ENCODE measurements at regions not wholly inside any gene's neighbourhood (a gene's known extent, or its start where the extent isn't known, plus 50 kb on each side); places are given as distances from the start of the nearest gene placed in this dataset.

DNA sequence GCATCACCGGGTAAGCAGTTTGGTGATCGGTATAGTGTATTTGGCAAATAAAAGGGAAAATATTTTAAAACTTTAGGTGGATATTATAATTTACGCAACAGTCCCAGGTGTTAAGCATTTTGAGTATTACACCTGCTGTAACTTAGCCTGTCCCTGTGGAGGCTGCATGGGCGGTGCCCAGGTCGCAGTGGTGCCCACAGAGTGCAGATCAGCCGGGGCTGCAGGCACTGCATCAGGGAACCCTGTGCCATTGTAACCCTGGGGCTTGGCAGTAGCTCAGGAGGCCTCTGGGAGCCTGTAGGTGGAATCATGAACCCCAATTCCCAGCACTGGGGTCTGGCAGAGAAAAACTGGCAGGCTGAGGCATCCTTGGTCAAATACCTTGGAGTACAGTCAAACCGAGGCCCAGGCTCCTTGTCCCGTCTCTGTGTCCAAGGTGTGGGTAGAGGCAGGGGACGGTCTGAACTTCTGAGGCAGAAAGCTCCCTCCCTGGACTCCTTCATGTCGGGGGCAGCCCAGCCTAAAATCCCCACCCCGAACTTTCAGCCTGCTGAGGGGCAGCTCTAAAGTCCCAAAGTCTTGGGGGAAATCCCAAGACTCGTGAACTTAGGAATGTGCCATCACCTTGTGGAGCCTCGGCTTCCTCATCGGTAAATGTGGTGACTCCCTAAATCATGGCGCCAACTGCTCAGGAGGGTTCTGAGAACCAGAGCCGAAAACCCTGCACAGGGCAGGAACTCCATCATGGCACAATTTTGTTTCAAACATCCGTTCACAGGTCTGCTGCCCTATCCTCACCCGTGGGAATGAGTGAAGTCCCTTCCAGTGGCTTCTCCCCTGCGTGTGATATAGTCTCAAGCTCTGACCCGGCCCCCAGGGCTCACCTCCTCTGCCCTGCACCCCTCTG is 85.7 kb downstream of the INHBB start:
- RAD21 ChIA-PET (ENCODE audit: unreplicated experiment), result no interaction called here
- Histone ChIP-seq H3K79me2 (ENCODE audit: control insufficient read depth, insufficient read depth, low read length) (no peaks in the 10 kb centered on the region), H3K4me3 (no peak overlapping the region), H4K20me1 (ENCODE audit: control insufficient read depth, insufficient read depth) (no peaks in the 10 kb centered on the region), H3K27me3 (replicated peaks in 1 of 2; ENCODE audit: control insufficient read depth in 2 of 2, insufficient read depth in 2 of 2, low read length in 1 of 2) (no peaks in the 10 kb centered on the region; a peak in 2 of 4 replicates), H2AFZ (ENCODE audit: control insufficient read depth, low read depth, low read length) (no peak overlapping the region), H3K27ac (ENCODE audit: control insufficient read depth, insufficient read depth) (no peak overlapping the region), H3K9ac (ENCODE audit: control insufficient read depth, insufficient read depth, low read length) (no peak overlapping the region), H3K36me3 (ENCODE audit: control insufficient read depth in 2 of 2, insufficient read depth in 2 of 2, low read length in 1 of 2) (no peaks in the 10 kb centered on the region), H3K4me1 (ENCODE audit: control insufficient read depth, insufficient read depth, low read length) (no peaks in the 10 kb centered on the region), H3K9me3 (replicated peaks; ENCODE audit: control insufficient read depth, insufficient read depth, low read length) (no peaks in the 10 kb centered on the region), H3K4me2 (ENCODE audit: control insufficient read depth, insufficient read depth) (no peak overlapping the region)
- SMC1A ChIA-PET (ENCODE audit: uncharacterized antibody, unreplicated experiment), result no interaction called here
- WGBS (ENCODE audit: insufficient coverage, insufficient replicate concordance, low lambda C conversion rate, missing lambda C conversion rate), result 37% methylated on average over 20 of the region's 20 CpGs
- BruUV-seq (replicated peaks), result no TSS peak
- DNase-seq (ENCODE audit: low read depth, low spot score), result no peak
- no peak for ATAC-seq
- POLR2A ChIA-PET, result no interaction called here
- in situ Hi-C loops (cut with MboI), result no loop called here
- CTCF ChIA-PET, result no interaction called here
- FAIRE-seq, result no peak
- intact Hi-C loops (cut with micrococcal nuclease; ENCODE audit: unreplicated experiment), result no loop called here
- TF ChIP-seq JUND (IDR thresholded peaks at IDR 0.05; ENCODE audit: low read depth, low read length) (no peak), SMAD5 (IDR thresholded peaks at IDR 0.05; ENCODE audit: low read depth) (no peak), EED (IDR thresholded peaks at IDR 0.05; ENCODE audit: low read depth) (no peak), YBX1 (IDR thresholded peaks at IDR 0.05) (no peak), FOXM1 (IDR thresholded peaks at IDR 0.05; ENCODE audit: low read depth, low read length) (no peak), CBX5 (IDR thresholded peaks at IDR 0.05; ENCODE audit: low read depth) (no peak), HDAC6 (IDR thresholded peaks at IDR 0.05; ENCODE audit: unreplicated experiment) (no peak), ETV6 (conservative IDR thresholded peaks at IDR 0.05 in 1 of 2, IDR thresholded peaks at IDR 0.05 in 1 of 2; ENCODE audit: borderline replicate concordance in 1 of 2, low read depth in 1 of 2) (no peak), MEF2B (IDR thresholded peaks at IDR 0.05; ENCODE audit: partially characterized antibody, poor library complexity, severe bottlenecking) (no peak), RB1 (IDR thresholded peaks at IDR 0.05; ENCODE audit: borderline replicate concordance) (no peak), TCF3 (IDR thresholded peaks at IDR 0.05; ENCODE audit: borderline replicate concordance, insufficient read depth, low read depth, low read length) (no peak), WRNIP1 (IDR thresholded peaks at IDR 0.05; ENCODE audit: borderline replicate concordance, low read depth, low read length) (no peak), CEBPB (IDR thresholded peaks at IDR 0.05; ENCODE audit: borderline replicate concordance in 1 of 2, low read depth in 2 of 2, low read length in 2 of 2) (no peak)
- TF ChIP-seq, protein P1, sequence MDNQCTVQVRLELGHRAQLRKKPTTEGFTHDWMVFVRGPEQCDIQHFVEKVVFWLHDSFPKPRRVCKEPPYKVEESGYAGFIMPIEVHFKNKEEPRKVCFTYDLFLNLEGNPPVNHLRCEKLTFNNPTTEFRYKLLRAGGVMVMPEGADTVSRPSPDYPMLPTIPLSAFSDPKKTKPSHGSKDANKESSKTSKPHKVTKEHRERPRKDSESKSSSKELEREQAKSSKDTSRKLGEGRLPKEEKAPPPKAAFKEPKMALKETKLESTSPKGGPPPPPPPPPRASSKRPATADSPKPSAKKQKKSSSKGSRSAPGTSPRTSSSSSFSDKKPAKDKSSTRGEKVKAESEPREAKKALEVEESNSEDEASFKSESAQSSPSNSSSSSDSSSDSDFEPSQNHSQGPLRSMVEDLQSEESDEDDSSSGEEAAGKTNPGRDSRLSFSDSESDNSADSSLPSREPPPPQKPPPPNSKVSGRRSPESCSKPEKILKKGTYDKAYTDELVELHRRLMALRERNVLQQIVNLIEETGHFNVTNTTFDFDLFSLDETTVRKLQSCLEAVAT (IDR thresholded peaks at IDR 0.05), result no peak
- TF ChIP-seq, protein P2, sequence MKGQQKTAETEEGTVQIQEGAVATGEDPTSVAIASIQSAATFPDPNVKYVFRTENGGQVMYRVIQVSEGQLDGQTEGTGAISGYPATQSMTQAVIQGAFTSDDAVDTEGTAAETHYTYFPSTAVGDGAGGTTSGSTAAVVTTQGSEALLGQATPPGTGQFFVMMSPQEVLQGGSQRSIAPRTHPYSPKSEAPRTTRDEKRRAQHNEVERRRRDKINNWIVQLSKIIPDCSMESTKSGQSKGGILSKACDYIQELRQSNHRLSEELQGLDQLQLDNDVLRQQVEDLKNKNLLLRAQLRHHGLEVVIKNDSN (IDR thresholded peaks at IDR 0.05; ENCODE audit: borderline replicate concordance, extremely low read length, insufficient read depth, low read depth, low read length), result no peak
- TF ChIP-seq, protein P3, sequence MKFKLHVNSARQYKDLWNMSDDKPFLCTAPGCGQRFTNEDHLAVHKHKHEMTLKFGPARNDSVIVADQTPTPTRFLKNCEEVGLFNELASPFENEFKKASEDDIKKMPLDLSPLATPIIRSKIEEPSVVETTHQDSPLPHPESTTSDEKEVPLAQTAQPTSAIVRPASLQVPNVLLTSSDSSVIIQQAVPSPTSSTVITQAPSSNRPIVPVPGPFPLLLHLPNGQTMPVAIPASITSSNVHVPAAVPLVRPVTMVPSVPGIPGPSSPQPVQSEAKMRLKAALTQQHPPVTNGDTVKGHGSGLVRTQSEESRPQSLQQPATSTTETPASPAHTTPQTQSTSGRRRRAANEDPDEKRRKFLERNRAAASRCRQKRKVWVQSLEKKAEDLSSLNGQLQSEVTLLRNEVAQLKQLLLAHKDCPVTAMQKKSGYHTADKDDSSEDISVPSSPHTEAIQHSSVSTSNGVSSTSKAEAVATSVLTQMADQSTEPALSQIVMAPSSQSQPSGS (IDR thresholded peaks at IDR 0.05; ENCODE audit: low read length), result no peak
- TF ChIP-seq, protein P4, sequence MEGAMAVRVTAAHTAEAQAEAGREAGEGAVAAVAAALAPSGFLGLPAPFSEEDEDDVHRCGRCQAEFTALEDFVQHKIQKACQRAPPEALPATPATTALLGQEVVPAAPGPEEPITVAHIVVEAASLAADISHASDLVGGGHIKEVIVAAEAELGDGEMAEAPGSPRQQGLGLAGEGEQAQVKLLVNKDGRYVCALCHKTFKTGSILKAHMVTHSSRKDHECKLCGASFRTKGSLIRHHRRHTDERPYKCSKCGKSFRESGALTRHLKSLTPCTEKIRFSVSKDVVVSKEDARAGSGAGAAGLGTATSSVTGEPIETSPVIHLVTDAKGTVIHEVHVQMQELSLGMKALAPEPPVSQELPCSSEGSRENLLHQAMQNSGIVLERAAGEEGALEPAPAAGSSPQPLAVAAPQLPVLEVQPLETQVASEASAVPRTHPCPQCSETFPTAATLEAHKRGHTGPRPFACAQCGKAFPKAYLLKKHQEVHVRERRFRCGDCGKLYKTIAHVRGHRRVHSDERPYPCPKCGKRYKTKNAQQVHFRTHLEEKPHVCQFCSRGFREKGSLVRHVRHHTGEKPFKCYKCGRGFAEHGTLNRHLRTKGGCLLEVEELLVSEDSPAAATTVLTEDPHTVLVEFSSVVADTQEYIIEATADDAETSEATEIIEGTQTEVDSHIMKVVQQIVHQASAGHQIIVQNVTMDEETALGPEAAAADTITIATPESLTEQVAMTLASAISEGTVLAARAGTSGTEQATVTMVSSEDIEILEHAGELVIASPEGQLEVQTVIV (IDR thresholded peaks at IDR 0.05; ENCODE audit: borderline replicate concordance, partially characterized antibody), result no peak

Data from GM12878 (cell line).